GM21390 (cell line): ENCODE measurements at regions not wholly inside any gene's neighbourhood (a gene's known extent, or its start where the extent isn't known, plus 50 kb on each side); places are given as distances from the start of the nearest gene placed in this dataset.
"Not testable (repeated sequence)": the region's sequence is repeated elsewhere in the genome, so short reads cannot be mapped to it uniquely, and the experiment has no call there.

Experiments
- ATAC-seq: cut with Tn5 transposase; IDR thresholded peaks from one replicate; pipeline ENCODE4 v1.9.1; 2021; ENCODE audit not compliant: unreplicated experiment

DNA sequence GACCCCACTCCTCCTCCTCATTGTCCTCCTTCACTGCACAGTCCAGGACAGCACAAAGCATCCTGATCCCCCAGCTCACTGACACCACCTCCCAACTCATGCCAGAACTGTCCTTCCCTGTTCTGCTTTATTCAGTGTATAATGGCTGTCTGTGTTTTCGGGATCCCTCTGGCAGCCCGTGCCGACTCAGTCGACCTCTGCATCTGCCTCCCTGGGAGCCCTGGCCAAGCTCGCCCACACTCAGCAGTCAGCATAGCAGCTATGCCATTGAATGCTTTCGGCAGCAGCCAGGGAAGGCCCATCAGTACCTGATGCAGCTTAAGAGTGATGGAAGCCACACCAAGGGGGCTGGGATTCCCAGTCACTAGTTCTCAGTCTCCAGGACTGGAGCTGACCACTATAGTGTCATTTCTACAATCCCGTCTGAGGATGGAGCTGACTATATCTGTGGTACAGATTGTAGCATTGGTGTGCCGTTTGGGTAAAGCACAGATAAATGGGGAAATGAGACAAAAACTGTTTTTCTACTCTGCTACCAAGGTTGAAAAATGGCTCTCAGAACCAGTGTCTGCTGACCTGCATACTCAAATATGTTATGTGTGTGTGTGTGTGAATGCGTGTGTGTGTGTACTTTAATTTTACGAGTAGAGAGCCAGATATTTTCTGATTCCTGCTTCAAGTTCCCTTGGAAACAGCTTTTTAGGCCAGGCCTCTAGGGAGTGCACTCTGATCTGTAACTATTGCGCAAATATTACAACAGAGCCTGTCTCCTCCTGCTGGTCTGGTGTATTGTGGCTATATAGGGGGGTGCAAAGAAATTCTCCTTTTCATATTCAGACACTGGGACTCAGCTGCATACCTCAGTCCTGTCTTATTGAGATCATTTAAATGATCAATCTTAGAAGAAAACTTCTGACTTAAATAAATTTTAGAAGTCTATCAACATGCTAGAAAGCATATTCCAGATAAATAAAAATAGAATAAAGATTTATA is 78.8 kb upstream of the TOP3B start:
- no peak for ATAC-seq

DNA sequence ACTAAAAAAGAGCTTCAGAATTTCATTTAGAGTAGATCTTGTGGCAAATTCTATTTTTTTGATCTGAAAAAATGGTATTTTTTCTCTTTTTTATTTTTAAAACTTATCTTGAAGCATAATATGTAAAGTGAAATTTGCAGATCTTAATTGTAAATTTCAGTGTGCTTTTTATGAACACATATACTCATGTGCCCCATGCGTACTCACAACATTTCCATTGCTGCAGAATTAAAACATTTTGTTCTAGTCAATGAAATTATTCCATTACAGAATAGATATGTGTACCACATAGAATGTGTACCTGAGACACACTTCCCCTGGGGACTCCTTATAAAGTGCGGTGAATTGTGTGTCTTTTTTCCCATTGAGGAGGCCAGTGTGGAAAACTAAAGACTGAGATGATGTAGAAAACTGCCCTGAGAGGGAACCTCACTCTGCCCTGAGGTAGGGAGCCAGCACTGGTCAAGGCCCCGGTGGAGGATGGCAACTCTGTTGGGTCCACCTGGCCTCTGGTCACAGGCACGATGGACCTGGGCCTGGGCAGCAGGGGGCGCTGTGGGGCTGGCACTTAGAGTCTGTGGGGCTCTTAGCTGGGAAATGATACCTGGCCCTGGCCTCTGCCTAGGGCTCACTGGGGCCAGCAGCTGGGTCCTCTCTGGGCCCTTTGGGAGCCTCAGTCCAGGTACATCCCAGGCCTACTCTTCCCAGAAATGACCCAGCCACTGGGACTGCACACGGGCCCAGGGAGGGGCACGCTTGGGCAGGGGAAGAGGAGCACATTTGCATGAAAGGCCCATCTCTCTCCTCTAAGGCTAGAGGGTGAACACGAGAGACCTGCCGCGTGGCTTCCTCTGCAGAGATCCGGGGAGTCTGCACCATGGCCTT is 77.9 kb upstream of the TOP3B start:
- ATAC-seq: no peak

- ATAC-seq: no peak
Observed at GRCh38 chr22:22059291-22060002, 76.9 kb upstream of the TOP3B start.

GRCh38 chr22:22058633-22059290 is 76.2 kb upstream of the TOP3B start:
- ATAC-seq: no peak

DNA sequence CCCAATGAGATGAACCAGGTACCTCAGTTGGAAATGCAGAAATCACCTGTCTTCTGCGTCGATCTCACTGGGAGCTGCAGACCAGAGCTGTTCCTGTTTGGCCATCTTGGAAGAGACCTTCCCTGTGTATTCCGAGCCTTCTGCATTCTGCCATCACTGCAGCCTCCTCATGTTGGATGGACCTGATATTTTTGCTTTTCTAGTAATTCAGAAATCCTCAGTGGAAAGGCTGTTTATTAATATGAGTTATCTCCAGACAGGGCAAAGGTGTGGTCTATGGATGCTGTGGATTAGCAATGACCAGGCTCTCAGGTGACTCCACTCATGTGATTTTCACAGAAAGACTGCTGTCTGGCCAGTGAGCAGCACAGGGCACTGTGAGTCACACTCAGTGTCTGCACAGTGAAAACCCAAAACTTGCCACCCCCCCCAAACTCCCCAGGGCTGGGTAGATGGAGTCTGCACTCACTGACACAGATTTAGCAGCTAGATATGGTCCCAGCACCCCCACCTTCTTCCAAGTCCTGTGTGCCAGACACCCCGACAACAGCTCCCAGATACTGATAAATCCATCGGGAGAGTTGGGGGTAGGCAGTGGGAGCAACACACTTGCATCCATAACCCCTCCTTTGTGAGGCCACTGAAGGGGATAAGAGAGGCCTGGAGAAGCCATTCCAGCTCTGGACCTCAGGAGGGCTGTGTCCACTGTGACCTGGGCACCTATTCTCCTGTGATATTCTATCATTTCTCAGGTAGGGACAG is 75.2 kb upstream of the TOP3B start:
- ATAC-seq: no peak

- ATAC-seq: not testable (repeated sequence)
Observed at GRCh38 chr22:22056809-22057594, 74.4 kb upstream of the TOP3B start.

- ATAC-seq: not testable (repeated sequence)
Observed at GRCh38 chr22:22052548-22053139, 70.1 kb upstream of the TOP3B start.

- ATAC-seq: not testable (repeated sequence)
Observed at GRCh38 chr22:22051032-22051431, 68.4 kb upstream of the TOP3B start.

GRCh38 chr22:22050141-22050775 is 67.7 kb upstream of the TOP3B start:
- ATAC-seq: no peak

GRCh38 chr22:22049684-22050083 is 67.1 kb upstream of the TOP3B start:
- ATAC-seq: no peak

GRCh38 chr22:22048981-22049531 is 66.5 kb upstream of the TOP3B start:
- ATAC-seq: no peak

DNA sequence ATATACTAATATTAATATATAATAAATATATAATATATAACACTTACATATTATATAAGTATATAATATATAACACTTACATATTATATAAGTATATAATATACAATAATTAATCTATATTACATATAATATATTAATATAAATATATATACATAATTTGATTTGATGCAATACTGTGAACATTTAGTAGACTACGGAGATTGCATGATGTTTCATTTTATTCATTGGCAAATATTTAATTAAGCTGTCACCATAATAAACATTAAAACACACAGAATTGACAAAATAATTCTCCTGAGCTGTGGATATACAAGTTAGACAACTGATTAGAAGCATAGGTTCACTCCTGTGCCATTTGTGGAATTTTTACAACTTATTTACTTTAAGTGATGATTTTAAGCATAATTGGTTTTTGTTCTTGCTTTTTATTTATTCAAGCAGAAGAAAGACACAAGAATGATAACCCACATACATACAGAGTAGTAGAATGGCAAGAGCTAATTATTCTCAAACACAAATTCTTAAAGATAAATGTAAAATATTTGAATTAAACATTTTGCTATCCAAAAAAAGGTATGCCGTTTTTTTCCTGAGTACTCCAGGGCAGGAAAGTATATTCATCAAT is 65.8 kb upstream of the TOP3B start:
- no peak for ATAC-seq

DNA sequence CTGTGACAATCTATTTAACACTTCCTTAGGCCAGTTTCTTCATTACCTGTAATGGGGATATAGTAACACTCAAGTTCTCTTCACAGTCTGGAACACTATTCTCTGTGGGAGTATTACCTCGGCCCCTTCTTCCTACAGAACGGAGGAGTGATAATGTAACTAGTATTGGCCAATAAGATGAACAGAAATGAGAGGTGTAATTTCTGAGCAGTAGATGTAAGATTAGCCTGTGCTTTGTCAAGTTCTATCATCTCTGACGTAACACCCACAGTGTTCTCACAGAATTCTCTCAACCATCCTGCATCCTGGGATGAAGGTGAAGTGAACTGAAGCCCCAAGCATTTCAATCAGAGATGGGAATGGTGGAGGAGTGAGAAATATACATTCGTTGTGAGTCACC is 65.2 kb upstream of the TOP3B start:
- no peak for ATAC-seq

DNA sequence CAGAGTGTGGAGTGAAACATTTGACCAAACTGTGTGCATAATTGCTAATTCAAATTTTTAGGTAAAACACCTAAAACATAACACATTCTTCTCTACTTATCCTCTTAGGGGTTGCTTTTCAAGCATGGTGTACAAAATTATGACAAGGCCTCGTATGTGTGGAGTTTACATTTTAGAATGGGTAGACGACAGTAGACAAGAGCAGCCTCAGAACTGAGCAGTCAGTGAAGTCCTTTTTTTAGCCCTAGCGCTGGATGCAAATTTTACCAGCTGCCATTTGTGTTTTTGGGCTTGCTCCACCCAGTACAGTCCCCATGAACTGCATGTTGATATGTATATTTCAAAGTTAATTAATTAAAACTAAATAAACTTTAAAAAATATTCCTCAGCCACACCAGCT is 64.7 kb upstream of the TOP3B start:
- no peak for ATAC-seq

DNA sequence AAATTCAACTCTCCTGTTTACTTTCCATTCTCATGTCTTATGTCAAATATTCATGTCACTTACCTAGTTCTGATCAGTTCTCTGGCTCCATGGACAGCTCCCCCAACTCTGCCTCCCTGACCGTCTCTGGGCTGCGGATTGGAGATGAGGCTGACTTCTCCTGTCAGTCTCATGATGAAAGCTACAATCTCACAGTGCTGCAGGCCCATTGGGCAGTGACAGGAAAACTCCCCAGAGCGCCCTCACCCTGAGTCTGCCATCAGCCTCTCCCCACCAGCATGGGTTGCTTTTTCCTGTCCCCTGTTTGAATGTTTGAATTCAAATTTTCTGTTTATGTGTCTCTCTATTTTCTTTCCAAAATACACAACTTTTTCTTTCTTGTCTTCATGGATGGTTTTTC is 63.8 kb upstream of the TOP3B start:
- no peak for ATAC-seq

- ATAC-seq: no peak
Observed at GRCh38 chr22:22045571-22046335, 63.2 kb upstream of the TOP3B start.

DNA sequence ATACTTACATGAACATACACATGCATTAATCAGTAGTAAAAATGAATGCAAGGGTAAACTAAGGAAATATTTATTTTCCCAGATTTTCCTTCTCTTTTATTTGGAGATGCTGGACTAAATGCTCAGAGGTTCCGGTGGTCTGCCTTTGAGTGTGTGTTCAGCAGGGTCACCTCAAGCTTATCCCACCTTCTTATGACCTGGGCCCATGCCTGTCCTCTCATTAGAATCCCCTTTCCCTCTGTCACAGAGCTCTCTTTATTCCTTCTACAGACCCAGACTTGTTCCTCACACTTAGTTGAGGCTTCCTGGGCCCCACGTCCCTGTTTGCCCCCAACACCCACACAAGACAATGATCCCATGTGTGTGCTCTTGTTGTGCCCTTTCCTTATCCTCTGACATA is 61.6 kb upstream of the TOP3B start:
- ATAC-seq: no peak
